Fibroblast of lung (primary cell): ENCODE measurements at regions not wholly inside any gene's neighbourhood (a gene's known extent, or its start where the extent isn't known, plus 50 kb on each side); places are given as distances from the start of the nearest gene placed in this dataset.

Experiments used
- DNase-seq, 2 donors: peaks; one replicate each; pipeline versions ENCODE4 v3.0.0 to v3.0.0-alpha.2; 2010; ENCODE audit warnings: low read depth in 2 of 2
- H2AFZ ChIP-seq: 2 replicates; pipeline ENCODE4 v1.5.1; 2012; ENCODE audit warnings: low read length, control low read depth, inconsistent platforms
- H3K27ac ChIP-seq: 2 replicates; pipeline ENCODE4 v1.5.1; 2011; ENCODE audit warnings: low read length, control low read depth; ENCODE audit not compliant: insufficient read depth
- H3K27me3 ChIP-seq: 2 replicates; pipeline ENCODE4 v1.5.1; 2011; ENCODE audit warnings: mild to moderate bottlenecking, low read length; ENCODE audit not compliant: control insufficient read depth, insufficient read depth
- H3K36me3 ChIP-seq: 2 replicates; pipeline ENCODE4 v1.5.1; 2011; ENCODE audit warnings: low read length; ENCODE audit not compliant: control insufficient read depth, insufficient read depth
- H3K4me1 ChIP-seq: 2 replicates; pipeline ENCODE4 v1.5.1; 2011; ENCODE audit warnings: low read length; ENCODE audit not compliant: control insufficient read depth, insufficient read depth; ENCODE audit errors: extremely low read depth
- H3K4me2 ChIP-seq: 2 replicates; pipeline ENCODE4 v1.5.1; 2011; ENCODE audit warnings: low read length, control low read depth; ENCODE audit not compliant: insufficient read depth; ENCODE audit errors: extremely low read depth
- H3K4me3 ChIP-seq, 4 experiments: fragments of 200-600 bp in 1 of 4; sonication (generic) in 1 of 4; replicated peaks in 1 of 4; 2 replicates each; pipeline ENCODE4 v1.5.1; 2011 to 2016; ENCODE audit warnings: low read length in 4 of 4, low read depth in 3 of 4, mild to moderate bottlenecking in 3 of 4, control low read depth in 2 of 4, inconsistent platforms in 1 of 4, mixed read lengths in 1 of 4; ENCODE audit not compliant: insufficient read depth in 1 of 4; ENCODE audit errors: control extremely low read depth in 1 of 4
- H3K79me2 ChIP-seq: 2 replicates; pipeline ENCODE4 v1.5.1; 2012; ENCODE audit warnings: mild to moderate bottlenecking, low read length, inconsistent platforms; ENCODE audit not compliant: control insufficient read depth, insufficient read depth
- H3K9ac ChIP-seq: 2 replicates; pipeline ENCODE4 v1.5.1; 2011; ENCODE audit warnings: mild to moderate bottlenecking, low read length, control low read depth; ENCODE audit not compliant: insufficient read depth
- H3K9me3 ChIP-seq: 2 replicates; pipeline ENCODE4 v1.5.1; 2012; ENCODE audit warnings: low read depth, low read length; ENCODE audit not compliant: control insufficient read depth, insufficient read depth
- H4K20me1 ChIP-seq: 2 replicates; pipeline ENCODE4 v1.5.1; 2011; ENCODE audit warnings: low read length; ENCODE audit not compliant: control insufficient read depth, insufficient read depth; ENCODE audit errors: extremely low read depth
- EZH2 ChIP-seq: IDR thresholded peaks from 2 replicates; pipeline ENCODE4 v1.5.1; 2012; ENCODE audit warnings: low read length, control low read depth, mild to moderate bottlenecking; ENCODE audit errors: missing control alignments
- TF ChIP-seq, protein P1 (sequence below), 2 donors: IDR thresholded peaks in 1 of 2; conservative IDR thresholded peaks in 1 of 2; 1 replicate in 1 of 2; 2 replicates in 1 of 2; pipeline ENCODE4 v1.5.1; 2011 to 2012; ENCODE audit warnings: low read length in 2 of 2, control low read depth in 1 of 2, inconsistent platforms in 1 of 2, low read depth in 1 of 2, mild to moderate bottlenecking in 1 of 2

DNA sequence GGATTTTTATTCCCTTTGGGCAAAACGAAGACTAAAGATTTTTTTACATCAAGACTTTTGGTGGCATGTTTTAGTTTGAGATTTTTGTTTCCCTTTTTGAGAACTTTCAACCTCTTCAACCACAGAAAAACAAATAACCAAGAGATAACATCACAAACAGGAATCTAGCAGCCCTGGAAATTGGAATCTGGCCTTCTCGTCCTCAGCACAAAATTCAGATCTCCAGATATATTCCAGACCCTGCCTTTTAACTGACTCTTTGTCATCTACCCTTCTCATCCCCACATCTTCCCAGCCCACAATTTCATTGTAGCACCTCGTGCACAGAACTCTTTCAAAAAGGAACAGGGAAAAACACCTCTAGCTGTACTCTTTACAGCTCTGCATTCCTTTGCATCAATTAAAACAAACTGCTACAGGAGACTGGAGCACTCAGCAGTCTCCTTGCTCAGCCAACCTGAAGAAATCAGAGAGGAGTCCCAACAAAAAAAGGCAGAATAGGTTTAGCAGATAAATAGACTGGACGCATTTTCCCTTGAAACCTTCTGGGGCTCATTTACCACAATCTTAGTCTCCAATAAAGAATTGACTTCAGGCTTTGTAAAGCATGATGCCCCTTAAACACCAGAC, 251.0 kb downstream of the TTLL7 start:
- Histone ChIP-seq H2AFZ (no peak overlapping the region), H3K9me3 (no peaks in the 10 kb centered on the region), H3K79me2 (no peaks in the 10 kb centered on the region), H3K27me3 (no peaks in the 10 kb centered on the region), H3K36me3 (no peaks in the 10 kb centered on the region), H4K20me1 (no peaks in the 10 kb centered on the region), H3K27ac (no peak overlapping the region), H3K4me1 (no peaks in the 10 kb centered on the region), H3K9ac (no peak overlapping the region), H3K4me3 (no peak overlapping the region), H3K4me2 (no peak overlapping the region)
- no peak for TF ChIP-seq EZH2
- TF ChIP-seq, protein P1, sequence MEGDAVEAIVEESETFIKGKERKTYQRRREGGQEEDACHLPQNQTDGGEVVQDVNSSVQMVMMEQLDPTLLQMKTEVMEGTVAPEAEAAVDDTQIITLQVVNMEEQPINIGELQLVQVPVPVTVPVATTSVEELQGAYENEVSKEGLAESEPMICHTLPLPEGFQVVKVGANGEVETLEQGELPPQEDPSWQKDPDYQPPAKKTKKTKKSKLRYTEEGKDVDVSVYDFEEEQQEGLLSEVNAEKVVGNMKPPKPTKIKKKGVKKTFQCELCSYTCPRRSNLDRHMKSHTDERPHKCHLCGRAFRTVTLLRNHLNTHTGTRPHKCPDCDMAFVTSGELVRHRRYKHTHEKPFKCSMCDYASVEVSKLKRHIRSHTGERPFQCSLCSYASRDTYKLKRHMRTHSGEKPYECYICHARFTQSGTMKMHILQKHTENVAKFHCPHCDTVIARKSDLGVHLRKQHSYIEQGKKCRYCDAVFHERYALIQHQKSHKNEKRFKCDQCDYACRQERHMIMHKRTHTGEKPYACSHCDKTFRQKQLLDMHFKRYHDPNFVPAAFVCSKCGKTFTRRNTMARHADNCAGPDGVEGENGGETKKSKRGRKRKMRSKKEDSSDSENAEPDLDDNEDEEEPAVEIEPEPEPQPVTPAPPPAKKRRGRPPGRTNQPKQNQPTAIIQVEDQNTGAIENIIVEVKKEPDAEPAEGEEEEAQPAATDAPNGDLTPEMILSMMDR (conservative IDR thresholded peaks at IDR 0.05 in 1 of 2, IDR thresholded peaks at IDR 0.05 in 1 of 2; ENCODE audit: low read depth in 1 of 2, low read length in 2 of 2) = no peak
- DNase-seq = no peak

DNA sequence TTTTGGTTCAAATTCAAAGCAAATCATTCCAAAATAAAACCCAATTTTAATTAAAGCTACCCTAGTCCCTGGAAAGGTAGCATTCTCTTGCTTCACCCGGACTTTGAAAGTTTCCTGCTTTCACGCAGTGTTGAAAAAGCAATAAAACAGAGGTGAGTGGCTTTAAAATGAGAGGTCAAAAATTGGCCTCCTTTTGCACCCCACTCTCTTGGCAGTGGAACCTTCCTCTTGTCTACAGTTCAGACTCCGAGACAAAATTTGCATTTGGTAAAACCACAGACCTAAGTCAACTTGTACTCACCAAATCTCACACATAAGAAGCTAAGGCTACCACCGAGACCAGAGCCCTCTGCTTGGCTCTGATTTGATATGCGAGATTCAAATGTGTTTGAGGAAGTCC, 252.7 kb downstream of the TTLL7 start:
- Histone ChIP-seq H3K9me3 (no peaks in the 10 kb centered on the region), H4K20me1 (no peaks in the 10 kb centered on the region), H3K27me3 (no peaks in the 10 kb centered on the region), H3K36me3 (no peaks in the 10 kb centered on the region), H3K4me1 (no peaks in the 10 kb centered on the region), H3K79me2 (no peaks in the 10 kb centered on the region), H3K4me2 (no peak overlapping the region), H3K9ac (no peak overlapping the region), H2AFZ (no peak overlapping the region), H3K4me3 (no peak overlapping the region), H3K27ac (no peak overlapping the region)
- no peak for DNase-seq
- no peak for TF ChIP-seq EZH2
- TF ChIP-seq, protein P1 (conservative IDR thresholded peaks at IDR 0.05 in 1 of 2, IDR thresholded peaks at IDR 0.05 in 1 of 2; ENCODE audit: low read depth in 1 of 2, low read length in 2 of 2) = no peak

DNA sequence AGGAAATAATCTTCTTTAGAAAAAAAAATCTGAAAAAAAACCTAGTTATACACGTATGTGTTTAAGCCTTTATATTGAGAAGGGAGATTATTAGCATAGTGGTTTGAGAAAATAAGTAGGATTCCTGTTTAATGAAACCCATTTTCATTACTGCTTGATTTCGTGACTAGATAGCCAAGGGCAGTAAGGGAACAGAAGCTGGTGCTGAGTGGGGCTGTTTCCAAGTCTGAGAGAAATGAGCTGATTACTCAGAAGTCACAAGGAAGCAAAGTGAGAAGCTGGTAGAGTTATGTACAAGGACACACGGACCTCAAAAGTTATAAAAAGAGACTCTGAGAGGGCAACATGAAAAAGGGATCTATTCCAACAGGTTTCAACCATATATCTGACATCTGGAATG, 256.5 kb downstream of the TTLL7 start:
- Histone ChIP-seq H3K4me2 (no peak overlapping the region), H3K36me3 (no peaks in the 10 kb centered on the region), H3K4me1 (no peaks in the 10 kb centered on the region), H2AFZ (no peak overlapping the region), H3K9me3 (no peaks in the 10 kb centered on the region), H3K27ac (no peak overlapping the region), H4K20me1 (no peaks in the 10 kb centered on the region), H3K79me2 (no peaks in the 10 kb centered on the region), H3K4me3 (no peak overlapping the region), H3K9ac (no peak overlapping the region), H3K27me3 (no peaks in the 10 kb centered on the region)
- DNase-seq = no peak
- TF ChIP-seq EZH2 = no peak
- TF ChIP-seq, protein P1 (conservative IDR thresholded peaks at IDR 0.05 in 1 of 2, IDR thresholded peaks at IDR 0.05 in 1 of 2; ENCODE audit: low read depth in 1 of 2, low read length in 2 of 2) = no peak
